Left lung (tissue), 4 donors: ENCODE measurements at regions not wholly inside any gene's neighbourhood (a gene's known extent, or its start where the extent isn't known, plus 50 kb on each side); places are given as distances from the start of the nearest gene placed in this dataset.

ENCODE experiments used
- ATAC-seq: fragments of 200-7000 bp; cut with Tn5 transposase; one replicate; pipeline ENCODE4 v1.9.1; 2020; ENCODE audit warnings: moderate library complexity
- DNase-seq, 4 donors: peaks; one replicate each; pipeline ENCODE4 v3.0.0-alpha.2; 2013 to 2020
- H3K27ac ChIP-seq, 2 donors: fragments of 200-600 bp; sonication (generic) in 1 of 2; one replicate each; pipeline versions ENCODE4 v1.5.0 to v1.8.0; 2020 to 2021
- H3K27me3 ChIP-seq, 2 donors: fragments of 200-600 bp; sonication (generic) in 1 of 2; one replicate each; pipeline versions ENCODE4 v1.5.0 to v1.8.0; 2020 to 2021
- H3K36me3 ChIP-seq, 2 donors: fragments of 200-600 bp; sonication (generic) in 1 of 2; one replicate each; pipeline versions ENCODE4 v1.5.0 to v1.8.0; 2020 to 2021
- H3K4me1 ChIP-seq, 2 donors: fragments of 200-600 bp; one replicate each; pipeline ENCODE4 v1.8.0; 2021
- H3K4me3 ChIP-seq, 2 donors: fragments of 200-600 bp; sonication (generic) in 1 of 2; one replicate each; pipeline versions ENCODE4 v1.5.0 to v1.8.0; 2020 to 2021; ENCODE audit warnings: mild to moderate bottlenecking in 1 of 2
- H3K9me3 ChIP-seq, 2 donors: fragments of 200-600 bp; sonication (generic) in 1 of 2; one replicate each; pipeline versions ENCODE4 v1.5.0 to v1.8.0; 2020 to 2021
- CTCF ChIP-seq, 2 donors: fragments of 200-600 bp; sonication (generic) in 1 of 2; IDR thresholded peaks; one replicate each; pipeline versions ENCODE4 v1.5.0 to v1.8.0; 2021; ENCODE audit warnings: antibody characterized with exemption in 2 of 2
- intact Hi-C, 2 donors: fragments of 100-400 bp; cut with DNase I; formaldehyde crosslinking; loops; one replicate each; pipeline versions ENCODE4 v1.11.2 to v1.14.2; 2022
- donor health status: DM: no; HTN: yes; CAD: no.
- donor health status: DM: no; HTN: no; CAD: no.

DNA sequence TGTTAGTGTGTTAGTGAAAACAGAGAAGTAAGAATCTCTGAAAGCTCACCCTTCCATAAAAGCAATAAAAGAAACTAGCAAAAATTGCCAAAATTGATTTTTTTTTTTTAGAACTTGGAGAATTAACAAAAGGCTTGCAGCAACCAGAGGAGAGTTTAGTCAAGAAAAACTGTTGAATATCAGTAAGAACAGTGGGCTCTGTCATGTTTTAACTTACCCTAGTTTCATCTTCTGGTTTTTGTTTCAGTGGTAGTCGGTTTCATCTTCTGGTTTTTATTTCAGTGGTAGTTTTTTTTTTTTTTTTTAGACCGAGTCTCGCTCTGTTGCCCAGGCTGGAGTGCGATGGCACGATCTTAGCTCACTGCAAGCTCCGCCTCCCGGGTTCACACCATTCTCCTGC is 580.9 kb downstream of the NYAP2 start:
- TF ChIP-seq CTCF (IDR thresholded peaks at IDR 0.05), result no peak
- H3K27ac ChIP-seq, result no peak overlapping the region
- H3K36me3 ChIP-seq, result no peaks in the 10 kb centered on the region
- H3K4me1 ChIP-seq, result no peaks in the 10 kb centered on the region
- ATAC-seq (no peak), DNase-seq (no peak)
- peaks cover 0 to 7% of the 10 kb centered on the region in 2 donors for H3K9me3 ChIP-seq
- intact Hi-C loops, result no loop called here
- H3K27me3 ChIP-seq, result no peaks in the 10 kb centered on the region
- no peak overlapping the region for H3K4me3 ChIP-seq

DNA sequence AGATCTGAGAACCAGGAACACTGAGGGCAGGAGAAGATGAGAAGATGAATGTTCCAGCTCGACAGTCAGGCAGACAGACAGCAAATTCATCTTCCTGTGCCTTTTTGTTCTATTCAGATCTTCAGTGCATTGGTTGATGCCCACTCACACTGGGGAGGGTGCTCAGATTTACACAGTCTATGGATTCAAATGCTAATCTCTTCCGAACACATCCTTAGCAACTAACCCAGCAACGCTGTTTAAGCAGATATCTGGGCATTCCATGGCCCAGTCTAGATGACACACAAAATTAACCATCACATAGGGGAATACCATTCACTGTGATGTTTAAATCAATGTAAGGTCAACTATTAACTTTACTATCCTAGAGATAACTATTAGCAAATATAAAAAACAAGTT is 571.9 kb downstream of the NYAP2 start:
- DNase-seq (no peak), ATAC-seq (no peak)
- no peak for TF ChIP-seq CTCF (IDR thresholded peaks at IDR 0.05)
- H3K4me3 ChIP-seq, result no peak overlapping the region
- no peaks in the 10 kb centered on the region for H3K4me1 ChIP-seq
- H3K36me3 ChIP-seq, result no peaks in the 10 kb centered on the region
- peaks cover 0 to 16% of the 10 kb centered on the region in 2 donors for H3K9me3 ChIP-seq
- intact Hi-C loops, result no loop called here
- H3K27me3 ChIP-seq, result no peaks in the 10 kb centered on the region
- H3K27ac ChIP-seq, result no peak overlapping the region

DNA sequence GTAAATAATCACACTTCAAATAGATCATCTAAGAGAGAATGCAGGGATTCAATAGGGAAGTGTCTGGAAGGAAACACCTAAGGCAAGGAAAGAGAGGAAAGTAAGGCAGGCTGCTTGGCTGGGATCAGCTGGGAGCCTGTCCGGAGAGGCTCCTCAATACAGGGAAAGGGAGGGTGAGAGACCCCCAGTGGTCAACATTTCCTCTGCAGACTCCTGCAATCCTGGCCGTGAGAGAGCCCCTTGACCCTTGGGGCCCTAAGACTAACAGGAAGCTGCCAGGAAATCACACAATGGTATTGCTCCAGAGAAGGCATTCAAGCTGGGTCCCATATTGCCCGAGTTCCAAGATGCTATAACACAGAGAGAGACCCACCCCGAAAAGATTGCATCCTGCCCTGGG is 549.4 kb downstream of the NYAP2 start:
- H3K36me3 ChIP-seq, result no peaks in the 10 kb centered on the region
- no peak overlapping the region for H3K27ac ChIP-seq
- intact Hi-C loops, result no loop called here
- H3K27me3 ChIP-seq, result no peaks in the 10 kb centered on the region
- ATAC-seq, result no peak
- H3K4me1 ChIP-seq, result no peaks in the 10 kb centered on the region
- TF ChIP-seq CTCF (IDR thresholded peaks at IDR 0.05), result no peak
- no peak for DNase-seq
- H3K4me3 ChIP-seq, result no peak overlapping the region
- H3K9me3 ChIP-seq, result peaks cover 0 to 27% of the 10 kb centered on the region in 2 donors

DNA sequence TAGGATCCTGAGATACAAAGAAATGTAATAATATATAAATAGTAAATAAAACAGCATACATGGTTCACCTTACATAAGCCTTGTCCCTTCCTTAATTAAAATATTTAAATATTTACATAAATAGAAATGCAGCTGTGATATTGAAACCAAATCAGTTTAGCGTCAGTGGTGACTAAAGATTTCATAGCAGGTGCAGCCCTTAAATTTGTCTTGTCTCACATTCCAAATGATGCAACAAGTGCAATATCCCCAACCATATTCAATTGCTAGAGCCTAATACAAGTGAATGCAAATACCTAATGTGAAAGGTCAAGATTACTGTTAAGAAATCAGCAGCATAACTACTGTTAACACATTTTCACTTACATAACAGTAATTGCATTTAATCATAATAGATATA is 539.5 kb downstream of the NYAP2 start:
- no peak for ATAC-seq
- Histone ChIP-seq H3K9me3 (no peaks in the 10 kb centered on the region), H3K4me1 (no peaks in the 10 kb centered on the region), H3K4me3 (no peak overlapping the region), H3K27me3 (no peaks in the 10 kb centered on the region), H3K36me3 (no peaks in the 10 kb centered on the region), H3K27ac (no peak overlapping the region)
- no peak for TF ChIP-seq CTCF (IDR thresholded peaks at IDR 0.05)
- intact Hi-C loops, result no loop called here
- DNase-seq, result no peak

- Histone ChIP-seq H3K9me3 (no peaks in the 10 kb centered on the region), H3K27ac (no peak overlapping the region), H3K36me3 (no peaks in the 10 kb centered on the region), H3K4me3 (no peak overlapping the region), H3K4me1 (no peaks in the 10 kb centered on the region), H3K27me3 (no peaks in the 10 kb centered on the region)
- no peak for ATAC-seq
- DNase-seq, result peak in 1 of 4 donors; percentile 5
- TF ChIP-seq CTCF (IDR thresholded peaks at IDR 0.05), result no peak
- intact Hi-C loops, result no loop called here
Observed at GRCh38 chr2:225937625-225938187, 538.2 kb downstream of the NYAP2 start.
